ENCODE measurements at regions not wholly inside any gene's neighbourhood (a gene's known extent, or its start where the extent isn't known, plus 50 kb on each side); places are given as distances from the start of the nearest gene placed in this dataset.

- peak in 1 of 3 donors; percentile 9 for DNase-seq
- TF ChIP-seq CTCF (IDR thresholded peaks at IDR 0.05; ENCODE audit: control extremely low read depth, extremely low read depth) = no peak
- H3K36me3 ChIP-seq (ENCODE audit: control insufficient read depth in 4 of 4, insufficient read depth in 4 of 4, low read length in 4 of 4) = no peaks in the 10 kb centered on the region
- no peaks in the 10 kb centered on the region for H3K27me3 ChIP-seq (ENCODE audit: control insufficient read depth in 3 of 3, insufficient read depth in 3 of 3, low read length in 2 of 3)
- ATAC-seq (ENCODE audit: insufficient read depth, low FRiP score) = no peak
- no peak overlapping the region for H3K4me3 ChIP-seq
- H3K4me1 ChIP-seq (ENCODE audit: control insufficient read depth in 5 of 5, insufficient read depth in 5 of 5, low read length in 5 of 5) = no peaks in the 10 kb centered on the region
- H3K9ac ChIP-seq (ENCODE audit: insufficient read depth in 1 of 2, low read length in 2 of 2) = no peak overlapping the region
- no peaks in the 10 kb centered on the region for H3K9me3 ChIP-seq (ENCODE audit: control insufficient read depth in 4 of 4, insufficient read depth in 3 of 4, low read length in 3 of 4)
- WGBS, 2 donors = 61 to 63% methylated on average over 2 of the region's 2 CpGs
- no peak overlapping the region for H3K27ac ChIP-seq (ENCODE audit: low read depth in 1 of 2, low read length in 1 of 2)
Measured at GRCh38 chr3:74801924-74802323, 187.5 kb upstream of the CNTN3 start.

GRCh38 chr3:74789111-74789510 lies 174.7 kb upstream of the CNTN3 start:
- no peak for ATAC-seq (ENCODE audit: insufficient read depth, low FRiP score)
- no peak for TF ChIP-seq CTCF (IDR thresholded peaks at IDR 0.05; ENCODE audit: control extremely low read depth, extremely low read depth)

GRCh38 chr3:74787011-74787410 lies 172.6 kb upstream of the CNTN3 start:
- H3K4me3 ChIP-seq = no peak overlapping the region
- no peaks in the 10 kb centered on the region for H3K27me3 ChIP-seq (ENCODE audit: control insufficient read depth in 3 of 3, insufficient read depth in 3 of 3, low read length in 2 of 3)
- no peak for TF ChIP-seq CTCF (IDR thresholded peaks at IDR 0.05; ENCODE audit: control extremely low read depth, extremely low read depth)
- no peaks in the 10 kb centered on the region for H3K36me3 ChIP-seq (ENCODE audit: control insufficient read depth in 4 of 4, insufficient read depth in 4 of 4, low read length in 4 of 4)
- no peak overlapping the region for H3K9ac ChIP-seq (ENCODE audit: insufficient read depth in 1 of 2, low read length in 2 of 2)
- H3K4me1 ChIP-seq (ENCODE audit: control insufficient read depth in 5 of 5, insufficient read depth in 5 of 5, low read length in 5 of 5) = no peaks in the 10 kb centered on the region
- no peak for DNase-seq
- H3K9me3 ChIP-seq (ENCODE audit: control insufficient read depth in 4 of 4, insufficient read depth in 3 of 4, low read length in 3 of 4) = no peaks in the 10 kb centered on the region
- ATAC-seq (ENCODE audit: insufficient read depth, low FRiP score) = no peak
- H3K27ac ChIP-seq (ENCODE audit: low read depth in 1 of 2, low read length in 1 of 2) = no peak overlapping the region

More at GRCh38 chr3:74789111-74789510, 174.7 kb upstream of the CNTN3 start:
- Histone ChIP-seq H3K4me1 (ENCODE audit: control insufficient read depth in 5 of 5, insufficient read depth in 5 of 5, low read length in 5 of 5) (no peaks in the 10 kb centered on the region), H3K27ac (ENCODE audit: low read depth in 1 of 2, low read length in 1 of 2) (no peak overlapping the region), H3K9me3 (ENCODE audit: control insufficient read depth in 4 of 4, insufficient read depth in 3 of 4, low read length in 3 of 4) (peaks cover 0 to 3% (median 1%) of the 10 kb centered on the region in 4 donors), H3K9ac (ENCODE audit: insufficient read depth in 1 of 2, low read length in 2 of 2) (no peak overlapping the region), H3K4me3 (no peak overlapping the region), H3K36me3 (ENCODE audit: control insufficient read depth in 4 of 4, insufficient read depth in 4 of 4, low read length in 4 of 4) (no peaks in the 10 kb centered on the region), H3K27me3 (ENCODE audit: control insufficient read depth in 3 of 3, insufficient read depth in 3 of 3, low read length in 2 of 3) (no peaks in the 10 kb centered on the region)
- WGBS, 2 donors = 54 to 78% methylated on average over 3 of the region's 3 CpGs
- no peak for DNase-seq

DNA sequence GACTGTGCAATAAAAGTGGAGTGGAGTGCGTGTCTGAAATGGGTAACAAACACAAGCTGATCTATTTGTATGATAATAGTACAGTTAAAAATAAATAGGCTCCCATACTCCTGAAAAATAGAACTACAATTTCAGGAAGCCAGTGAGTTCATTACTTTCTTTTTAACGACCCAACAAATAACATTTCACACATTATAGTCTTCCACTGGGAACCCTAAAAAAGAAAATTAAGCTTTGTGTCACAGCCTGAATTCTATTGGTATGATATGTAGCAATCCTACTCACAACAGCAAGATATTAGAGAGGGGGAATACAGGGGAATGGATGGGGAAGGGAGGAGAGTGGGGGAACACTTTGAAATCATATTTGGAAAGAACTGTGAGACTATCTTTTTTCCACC lies 156.9 kb upstream of the CNTN3 start:
- Histone ChIP-seq H3K36me3 (ENCODE audit: control insufficient read depth in 4 of 4, insufficient read depth in 4 of 4, low read length in 4 of 4) (no peaks in the 10 kb centered on the region), H3K27ac (ENCODE audit: low read depth in 1 of 2, low read length in 1 of 2) (no peak overlapping the region), H3K9ac (ENCODE audit: insufficient read depth in 1 of 2, low read length in 2 of 2) (no peak overlapping the region), H3K27me3 (ENCODE audit: control insufficient read depth in 3 of 3, insufficient read depth in 3 of 3, low read length in 2 of 3) (no peaks in the 10 kb centered on the region), H3K4me1 (ENCODE audit: control insufficient read depth in 5 of 5, insufficient read depth in 5 of 5, low read length in 5 of 5) (no peaks in the 10 kb centered on the region), H3K9me3 (ENCODE audit: control insufficient read depth in 4 of 4, insufficient read depth in 3 of 4, low read length in 3 of 4) (peaks cover 0 to 4% (median 0%) of the 10 kb centered on the region in 4 donors), H3K4me3 (no peak overlapping the region)
- ATAC-seq (ENCODE audit: insufficient read depth, low FRiP score) = no peak
- no peak for TF ChIP-seq CTCF (IDR thresholded peaks at IDR 0.05; ENCODE audit: control extremely low read depth, extremely low read depth)
- no peak for DNase-seq
- WGBS, 2 donors = 72 to 88% methylated on average over 2 of the region's 2 CpGs
